Hepatocyte (in vitro differentiated cells): ENCODE measurements at regions not wholly inside any gene's neighbourhood (a gene's known extent, or its start where the extent isn't known, plus 50 kb on each side); places are given as distances from the start of the nearest gene placed in this dataset.

Source experiments
- EZH2 ChIP-seq: fragments of 200-600 bp; sonication (generic); IDR thresholded peaks from 2 replicates; pipeline ENCODE4 v1.6.1; 2016; ENCODE audit warnings: antibody characterized with exemption, mild to moderate bottlenecking, borderline replicate concordance
- EZH2phosphoT487 ChIP-seq: fragments of 200-600 bp; sonication (generic); IDR thresholded peaks from one replicate; pipeline ENCODE4 v1.6.1; 2018; ENCODE audit warnings: antibody characterized with exemption, mild to moderate bottlenecking, low read depth, moderate library complexity; ENCODE audit not compliant: unreplicated experiment, severe bottlenecking
- TF ChIP-seq, protein P1 (sequence below): fragments of 200-600 bp; sonication (generic); IDR thresholded peaks from 2 replicates; pipeline ENCODE4 v1.5.1; 2016; ENCODE audit warnings: antibody characterized with exemption, mild to moderate bottlenecking; ENCODE audit not compliant: poor library complexity

- TF ChIP-seq EZH2phosphoT487 (no peak), EZH2 (no peak)
- TF ChIP-seq, protein P1, sequence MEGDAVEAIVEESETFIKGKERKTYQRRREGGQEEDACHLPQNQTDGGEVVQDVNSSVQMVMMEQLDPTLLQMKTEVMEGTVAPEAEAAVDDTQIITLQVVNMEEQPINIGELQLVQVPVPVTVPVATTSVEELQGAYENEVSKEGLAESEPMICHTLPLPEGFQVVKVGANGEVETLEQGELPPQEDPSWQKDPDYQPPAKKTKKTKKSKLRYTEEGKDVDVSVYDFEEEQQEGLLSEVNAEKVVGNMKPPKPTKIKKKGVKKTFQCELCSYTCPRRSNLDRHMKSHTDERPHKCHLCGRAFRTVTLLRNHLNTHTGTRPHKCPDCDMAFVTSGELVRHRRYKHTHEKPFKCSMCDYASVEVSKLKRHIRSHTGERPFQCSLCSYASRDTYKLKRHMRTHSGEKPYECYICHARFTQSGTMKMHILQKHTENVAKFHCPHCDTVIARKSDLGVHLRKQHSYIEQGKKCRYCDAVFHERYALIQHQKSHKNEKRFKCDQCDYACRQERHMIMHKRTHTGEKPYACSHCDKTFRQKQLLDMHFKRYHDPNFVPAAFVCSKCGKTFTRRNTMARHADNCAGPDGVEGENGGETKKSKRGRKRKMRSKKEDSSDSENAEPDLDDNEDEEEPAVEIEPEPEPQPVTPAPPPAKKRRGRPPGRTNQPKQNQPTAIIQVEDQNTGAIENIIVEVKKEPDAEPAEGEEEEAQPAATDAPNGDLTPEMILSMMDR = no peak
These were observed 1025.8 kb upstream of the CNTNAP5 start for GRCh38 chr2:122999258-122999657.
